ENCODE measurements at regions not wholly inside any gene's neighbourhood (a gene's known extent, or its start where the extent isn't known, plus 50 kb on each side); places are given as distances from the start of the nearest gene placed in this dataset.

DNA sequence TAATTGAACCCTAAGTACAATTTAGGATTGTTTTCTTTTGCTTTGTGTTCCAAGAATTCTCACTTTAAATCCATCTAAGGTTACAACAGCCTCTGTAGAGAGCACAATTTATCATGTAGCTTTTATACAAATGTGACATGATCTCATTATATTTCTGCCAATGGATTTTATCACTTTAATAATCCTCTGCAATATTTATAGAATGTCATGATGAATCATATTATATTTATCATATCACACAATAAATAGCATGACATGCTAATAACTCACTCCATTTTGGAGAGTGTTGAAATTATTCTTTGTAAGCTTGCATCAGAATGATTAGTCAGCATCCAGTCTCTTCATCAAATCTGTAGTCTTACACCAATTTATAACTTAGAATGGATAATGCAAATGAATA lies 280.6 kb upstream of the ZNF717 start:
- H3K27me3 Mint-ChIP-seq: no peaks in the 10 kb centered on the region
- no peak overlapping the region for H3K4me3 Mint-ChIP-seq
- H3K4me1 Mint-ChIP-seq: no peaks in the 10 kb centered on the region
- Histone ChIP-seq H3K4me3 (ENCODE audit: control extremely low read depth in 1 of 5, extremely low read depth in 1 of 5, insufficient read depth in 1 of 5, low read depth in 2 of 5, low read length in 4 of 5) (no peak overlapping the region), H3K36me3 (replicated peaks in 1 of 2; ENCODE audit: control extremely low read depth in 1 of 2, control insufficient read depth in 1 of 2, extremely low read depth in 1 of 2, insufficient read depth in 2 of 2, low read length in 1 of 2) (no peaks in the 10 kb centered on the region), H3K4me1 (ENCODE audit: control insufficient read depth in 2 of 2, insufficient read depth in 2 of 2, low read length in 2 of 2) (no peaks in the 10 kb centered on the region), H3K27me3 (replicated peaks in 1 of 4; ENCODE audit: control extremely low read depth in 1 of 4, control insufficient read depth in 3 of 4, insufficient read depth in 4 of 4, low read length in 3 of 4) (no peaks in the 10 kb centered on the region), H3K9ac (ENCODE audit: low read length) (no peak overlapping the region), H4K20me1 (ENCODE audit: control insufficient read depth, insufficient read depth, low read length, poor library complexity, severe bottlenecking) (no peaks in the 10 kb centered on the region), H2AFZ (ENCODE audit: insufficient read depth, low read depth, low read length, poor library complexity, severe bottlenecking) (no peak overlapping the region), H3K79me2 (ENCODE audit: control insufficient read depth, insufficient read depth, low read length) (no peaks in the 10 kb centered on the region), H3K27ac (ENCODE audit: low read length in 2 of 2) (no peak overlapping the region), H3K9me3 (ENCODE audit: control extremely low read depth in 1 of 3, control insufficient read depth in 2 of 3, insufficient read depth in 1 of 3, low read length in 2 of 3) (peaks cover 0 to 7% (median 0%) of the 10 kb centered on the region in 3 donors), H3K4me2 (replicated peaks; ENCODE audit: low read depth, low read length, poor library complexity, severe bottlenecking) (no peak overlapping the region)
- H3K27ac Mint-ChIP-seq: no peak overlapping the region
- no peak for ATAC-seq (ENCODE audit: low read depth)
- ChIA-PET CTCF (no interaction called here), POLR2A (no interaction called here)
- H3K9me3 Mint-ChIP-seq (ENCODE audit: insufficient read depth): peaks cover 2% of the 10 kb centered on the region
- DNase-seq: no peak
- no peak for TF ChIP-seq CTCF (IDR thresholded peaks at IDR 0.05)
- TF ChIP-seq EZH2 (IDR thresholded peaks at IDR 0.05; ENCODE audit: borderline replicate concordance, insufficient read depth, low read depth, low read length, poor library complexity, severe bottlenecking): no peak
- intact Hi-C loops (cut with micrococcal nuclease): no loop called here

DNA sequence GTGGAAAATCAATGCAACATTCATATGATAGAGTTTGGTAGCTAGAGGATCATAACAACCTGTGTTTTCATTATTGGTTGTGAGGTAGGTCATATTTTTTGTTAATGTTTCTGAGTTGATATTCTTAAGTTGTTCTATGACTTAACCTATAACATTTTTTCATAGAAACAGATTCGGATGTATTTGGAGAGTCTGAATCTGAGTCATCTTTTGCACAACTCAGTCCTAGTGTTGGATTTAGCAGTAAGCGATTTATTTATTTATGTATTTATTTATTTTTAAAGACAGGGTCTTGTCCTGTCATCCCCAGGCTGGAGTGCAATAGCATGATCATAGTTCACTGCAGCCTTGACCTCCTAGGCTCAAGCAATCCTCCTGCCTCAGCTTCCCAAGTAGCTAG lies 292.8 kb upstream of the ZNF717 start:
- Histone ChIP-seq H3K9me3 (ENCODE audit: control extremely low read depth in 1 of 3, control insufficient read depth in 2 of 3, insufficient read depth in 1 of 3, low read length in 2 of 3) (no peaks in the 10 kb centered on the region), H3K9ac (ENCODE audit: low read length) (no peak overlapping the region), H3K27ac (ENCODE audit: low read length in 2 of 2) (no peak overlapping the region), H4K20me1 (ENCODE audit: control insufficient read depth, insufficient read depth, low read length, poor library complexity, severe bottlenecking) (no peaks in the 10 kb centered on the region), H3K36me3 (replicated peaks in 1 of 2; ENCODE audit: control extremely low read depth in 1 of 2, control insufficient read depth in 1 of 2, extremely low read depth in 1 of 2, insufficient read depth in 2 of 2, low read length in 1 of 2) (no peaks in the 10 kb centered on the region), H3K79me2 (ENCODE audit: control insufficient read depth, insufficient read depth, low read length) (no peaks in the 10 kb centered on the region), H3K4me2 (replicated peaks; ENCODE audit: low read depth, low read length, poor library complexity, severe bottlenecking) (no peak overlapping the region), H3K4me1 (ENCODE audit: control insufficient read depth in 2 of 2, insufficient read depth in 2 of 2, low read length in 2 of 2) (no peaks in the 10 kb centered on the region), H2AFZ (ENCODE audit: insufficient read depth, low read depth, low read length, poor library complexity, severe bottlenecking) (no peak overlapping the region), H3K4me3 (ENCODE audit: control extremely low read depth in 1 of 5, extremely low read depth in 1 of 5, insufficient read depth in 1 of 5, low read depth in 2 of 5, low read length in 4 of 5) (no peak overlapping the region), H3K27me3 (replicated peaks in 1 of 4; ENCODE audit: control extremely low read depth in 1 of 4, control insufficient read depth in 3 of 4, insufficient read depth in 4 of 4, low read length in 3 of 4) (no peaks in the 10 kb centered on the region)
- CTCF ChIA-PET: no interaction called here
- POLR2A ChIA-PET: no interaction called here
- H3K9me3 Mint-ChIP-seq (ENCODE audit: insufficient read depth): peaks cover 2% of the 10 kb centered on the region
- TF ChIP-seq CTCF (IDR thresholded peaks at IDR 0.05): no peak
- no peaks in the 10 kb centered on the region for H3K4me1 Mint-ChIP-seq
- WGBS (ENCODE audit: insufficient coverage): no CpG with 5 or more reads among the region's 2 CpGs
- H3K27me3 Mint-ChIP-seq: no peaks in the 10 kb centered on the region
- ATAC-seq (ENCODE audit: low read depth): no peak
- DNase-seq: no peak
- intact Hi-C loops (cut with micrococcal nuclease): no loop called here
- H3K4me3 Mint-ChIP-seq: no peak overlapping the region
- no peak overlapping the region for H3K27ac Mint-ChIP-seq
